Left lung (tissue), 4 donors: ENCODE measurements at regions not wholly inside any gene's neighbourhood (a gene's known extent, or its start where the extent isn't known, plus 50 kb on each side); places are given as distances from the start of the nearest gene placed in this dataset.

ENCODE experiments used
- ATAC-seq: fragments of 200-7000 bp; cut with Tn5 transposase; one replicate; pipeline ENCODE4 v1.9.1; 2020; ENCODE audit warnings: moderate library complexity
- DNase-seq, 4 donors: peaks; one replicate each; pipeline ENCODE4 v3.0.0-alpha.2; 2013 to 2020
- H3K27ac ChIP-seq, 2 donors: fragments of 200-600 bp; sonication (generic) in 1 of 2; one replicate each; pipeline versions ENCODE4 v1.5.0 to v1.8.0; 2020 to 2021
- H3K27me3 ChIP-seq, 2 donors: fragments of 200-600 bp; sonication (generic) in 1 of 2; one replicate each; pipeline versions ENCODE4 v1.5.0 to v1.8.0; 2020 to 2021
- H3K36me3 ChIP-seq, 2 donors: fragments of 200-600 bp; sonication (generic) in 1 of 2; one replicate each; pipeline versions ENCODE4 v1.5.0 to v1.8.0; 2020 to 2021
- H3K4me1 ChIP-seq, 2 donors: fragments of 200-600 bp; one replicate each; pipeline ENCODE4 v1.8.0; 2021
- H3K4me3 ChIP-seq, 2 donors: fragments of 200-600 bp; sonication (generic) in 1 of 2; one replicate each; pipeline versions ENCODE4 v1.5.0 to v1.8.0; 2020 to 2021; ENCODE audit warnings: mild to moderate bottlenecking in 1 of 2
- H3K9me3 ChIP-seq, 2 donors: fragments of 200-600 bp; sonication (generic) in 1 of 2; one replicate each; pipeline versions ENCODE4 v1.5.0 to v1.8.0; 2020 to 2021
- CTCF ChIP-seq, 2 donors: fragments of 200-600 bp; sonication (generic) in 1 of 2; IDR thresholded peaks; one replicate each; pipeline versions ENCODE4 v1.5.0 to v1.8.0; 2021; ENCODE audit warnings: antibody characterized with exemption in 2 of 2
- intact Hi-C, 2 donors: fragments of 100-400 bp; cut with DNase I; formaldehyde crosslinking; loops; one replicate each; pipeline versions ENCODE4 v1.11.2 to v1.14.2; 2022
- donor health status: DM: no; HTN: yes; CAD: no.
- donor health status: DM: no; HTN: no; CAD: no.

- H3K27me3 ChIP-seq, result no peaks in the 10 kb centered on the region
- no peak overlapping the region for H3K27ac ChIP-seq
- H3K4me1 ChIP-seq, result no peaks in the 10 kb centered on the region
- H3K4me3 ChIP-seq, result no peak overlapping the region
- no peaks in the 10 kb centered on the region for H3K9me3 ChIP-seq
- intact Hi-C loops, result no loop called here
- DNase-seq (no peak), ATAC-seq (peak; percentile 31)
- no peak for TF ChIP-seq CTCF (IDR thresholded peaks at IDR 0.05)
- H3K36me3 ChIP-seq, result no peaks in the 10 kb centered on the region
Observed at GRCh38 chr4:171142045-171142444, 671.2 kb upstream of the GALNTL6 start.

GRCh38 chr4:171130256-171130801 is 682.9 kb upstream of the GALNTL6 start:
- no peaks in the 10 kb centered on the region for H3K9me3 ChIP-seq
- intact Hi-C loops, result no loop called here

GRCh38 chr4:171118091-171118490 is 695.1 kb upstream of the GALNTL6 start:
- no peak for ATAC-seq
- Histone ChIP-seq H3K4me3 (no peak overlapping the region), H3K27me3 (no peaks in the 10 kb centered on the region), H3K9me3 (peaks cover 0 to 16% of the 10 kb centered on the region in 2 donors), H3K27ac (no peak overlapping the region), H3K36me3 (no peaks in the 10 kb centered on the region), H3K4me1 (no peaks in the 10 kb centered on the region)
- no peak for TF ChIP-seq CTCF (IDR thresholded peaks at IDR 0.05)
- DNase-seq, result no peak
- intact Hi-C loops, result no loop called here

More at GRCh38 chr4:171130256-171130801, 682.9 kb upstream of the GALNTL6 start:
- Histone ChIP-seq H3K27ac (no peak overlapping the region), H3K4me3 (no peak overlapping the region), H3K36me3 (no peaks in the 10 kb centered on the region), H3K27me3 (no peaks in the 10 kb centered on the region), H3K4me1 (no peaks in the 10 kb centered on the region)
- TF ChIP-seq CTCF (IDR thresholded peaks at IDR 0.05), result no peak
- peak; percentile 22 for ATAC-seq
- DNase-seq, result no peak

GRCh38 chr4:171117457-171117856 is 695.7 kb upstream of the GALNTL6 start:
- intact Hi-C loops, result no loop called here

GRCh38 chr4:171101845-171102244 is 711.4 kb upstream of the GALNTL6 start:
- H3K9me3 ChIP-seq, result peaks cover 0 to 22% of the 10 kb centered on the region in 2 donors
- ATAC-seq (no peak), DNase-seq (no peak)
- no peak overlapping the region for H3K27ac ChIP-seq
- no peaks in the 10 kb centered on the region for H3K36me3 ChIP-seq
- H3K4me3 ChIP-seq, result no peak overlapping the region
- no peaks in the 10 kb centered on the region for H3K4me1 ChIP-seq
- intact Hi-C loops, result no loop called here
- no peaks in the 10 kb centered on the region for H3K27me3 ChIP-seq
- no peak for TF ChIP-seq CTCF (IDR thresholded peaks at IDR 0.05)

More at GRCh38 chr4:171117457-171117856, 695.7 kb upstream of the GALNTL6 start:
- Histone ChIP-seq H3K4me3 (no peak overlapping the region), H3K36me3 (no peaks in the 10 kb centered on the region), H3K4me1 (no peaks in the 10 kb centered on the region), H3K27ac (no peak overlapping the region), H3K9me3 (peaks cover 0 to 16% of the 10 kb centered on the region in 2 donors), H3K27me3 (no peaks in the 10 kb centered on the region)
- DNase-seq (no peak), ATAC-seq (no peak)
- TF ChIP-seq CTCF (IDR thresholded peaks at IDR 0.05), result no peak
